NCI-H82 treated with DMSO at 0.1 percent for 48 hours (cell line): ENCODE measurements at regions not wholly inside any gene's neighbourhood (a gene's known extent, or its start where the extent isn't known, plus 50 kb on each side); places are given as distances from the start of the nearest gene placed in this dataset.

Experiments used
- DNase-seq: peaks from one replicate; lab custom pipeline; 2025; ENCODE audit not compliant: unreplicated experiment; lab: John Stamatoyannopoulos, UW

DNA sequence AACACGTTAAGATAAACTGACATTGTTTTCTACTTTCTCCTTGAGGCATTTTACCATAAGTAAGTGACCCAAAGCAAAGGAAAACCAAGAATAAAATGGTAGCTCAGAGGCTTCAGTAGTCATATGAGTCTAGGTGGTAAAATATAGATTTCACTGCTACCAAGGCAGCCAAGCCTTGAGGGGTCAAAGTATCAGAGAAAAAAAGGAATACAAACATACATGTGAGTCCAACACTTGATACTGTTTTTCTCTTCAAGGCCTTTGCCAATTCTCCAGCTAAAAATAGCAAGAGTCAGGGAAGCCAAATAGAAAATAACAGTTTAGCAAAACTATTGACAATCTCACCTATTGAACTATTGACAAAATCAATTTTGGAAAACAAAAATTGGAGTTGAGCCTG is 925.9 kb downstream of the BCL11A start:
- no peak for DNase-seq

DNA sequence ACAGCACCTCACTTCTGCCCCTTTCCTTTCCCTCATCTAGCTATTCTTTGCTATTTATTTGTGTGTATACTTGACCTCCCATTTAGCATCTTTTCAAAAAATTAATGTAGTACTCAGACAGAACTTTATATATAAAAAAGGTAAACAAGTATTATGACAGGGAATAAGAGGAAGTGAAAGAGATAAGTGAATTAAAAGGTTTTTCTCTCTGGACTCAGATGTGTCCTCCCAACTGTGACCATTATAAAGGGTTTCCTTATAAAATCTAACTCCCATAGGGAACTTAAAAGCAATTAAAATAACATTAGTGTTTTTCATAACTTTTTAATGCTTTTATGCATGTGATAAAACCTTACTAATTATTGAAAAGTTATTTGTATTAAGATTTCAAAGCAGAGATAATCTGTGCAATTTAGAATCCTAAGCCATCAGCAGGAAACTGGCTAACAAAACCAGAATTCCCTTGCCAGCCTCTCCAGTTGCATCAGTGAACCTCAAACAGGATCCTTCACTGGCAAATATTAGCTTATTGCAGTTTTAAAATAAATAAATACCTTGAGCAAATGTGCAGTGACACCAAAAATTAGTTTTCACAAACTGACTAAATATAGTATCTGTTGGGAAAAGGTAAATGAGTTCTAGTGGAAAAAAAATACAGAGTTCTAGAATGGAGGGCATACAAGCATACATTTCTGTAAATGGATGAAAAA is 930.7 kb downstream of the BCL11A start:
- no peak for DNase-seq

DNA sequence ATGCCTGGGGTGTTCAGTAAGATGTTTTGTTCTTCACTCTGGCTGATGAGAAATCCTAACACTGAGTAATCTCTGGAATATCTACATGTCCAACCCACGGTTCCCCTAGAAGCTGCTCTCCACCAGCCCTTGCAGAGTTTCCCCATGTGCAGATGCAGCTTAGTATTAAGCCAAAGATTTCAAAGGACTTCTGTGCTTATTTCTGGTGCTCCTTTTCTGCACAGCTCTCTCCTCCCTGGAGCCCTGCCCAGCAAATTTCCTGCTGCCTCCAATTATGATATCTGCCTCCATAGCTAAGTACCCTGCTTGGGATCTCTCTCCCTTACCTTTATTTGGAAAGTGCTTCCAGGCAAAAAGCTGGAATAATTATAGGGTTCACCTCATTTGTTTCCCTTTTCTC is 949.3 kb downstream of the BCL11A start:
- no peak for DNase-seq

DNA sequence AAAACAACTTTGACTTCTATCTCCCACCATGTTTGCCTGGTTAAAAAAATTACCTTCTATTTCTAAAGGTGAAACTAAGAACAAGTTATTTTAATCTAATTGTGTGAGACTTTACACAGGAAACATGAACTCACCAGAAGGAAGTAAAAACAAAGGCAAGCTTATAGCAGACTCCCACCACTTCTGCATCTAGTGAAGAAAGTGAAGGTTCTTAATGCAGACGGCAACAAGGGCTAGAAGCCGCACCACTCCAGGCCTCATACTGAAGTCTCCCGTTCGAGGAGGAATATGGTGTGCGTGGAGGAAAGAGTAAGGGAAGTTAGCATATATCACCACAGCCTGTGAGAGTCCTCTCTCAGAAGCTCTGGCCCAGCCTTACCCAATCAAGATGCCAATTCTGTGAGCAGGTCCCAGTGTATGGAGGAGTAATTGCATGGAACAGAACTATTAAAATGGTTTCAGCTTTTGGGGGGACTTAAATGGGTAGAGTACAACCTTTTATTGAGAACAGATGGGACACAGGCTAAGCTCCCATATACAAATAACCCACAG is 958.7 kb downstream of the BCL11A start:
- no peak for DNase-seq

DNA sequence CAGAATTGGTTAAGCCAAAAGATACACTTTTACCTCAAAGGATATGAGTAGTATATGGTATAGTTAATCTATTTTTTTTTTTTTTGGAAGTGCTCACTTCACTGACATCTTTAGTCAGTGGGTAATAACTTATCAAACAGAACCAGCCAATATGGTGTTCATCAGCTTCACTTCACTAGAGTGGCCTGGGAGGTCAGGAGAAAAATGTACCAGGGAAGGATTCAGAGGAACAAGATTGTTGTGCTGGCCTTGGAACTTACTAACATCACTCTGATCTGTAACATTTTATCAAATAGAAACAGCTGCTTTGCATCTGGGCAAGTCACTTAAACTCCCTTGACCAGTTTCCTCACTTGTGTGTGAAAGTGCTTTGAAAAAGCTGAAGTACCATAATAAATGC is 962.7 kb downstream of the BCL11A start:
- DNase-seq: no peak

DNA sequence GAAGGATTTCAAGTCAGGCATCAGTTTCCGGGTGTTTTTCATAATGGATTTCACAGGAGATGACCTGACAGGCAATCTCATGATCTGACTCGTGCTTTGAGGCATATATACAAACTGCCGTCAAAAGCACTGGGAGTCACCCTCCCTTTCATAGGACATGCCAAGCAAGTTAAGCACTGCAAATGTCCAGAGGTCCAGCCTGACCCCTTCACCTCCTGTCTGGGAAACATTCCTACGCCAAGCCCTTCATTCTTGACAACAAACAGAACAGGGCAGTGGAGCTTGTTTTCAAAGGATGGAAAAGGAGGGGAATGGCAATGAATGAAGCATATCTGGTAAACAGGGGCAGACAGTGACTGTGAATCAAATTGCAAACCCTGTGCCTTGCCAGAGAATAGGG is 963.6 kb downstream of the BCL11A start:
- no peak for DNase-seq

DNA sequence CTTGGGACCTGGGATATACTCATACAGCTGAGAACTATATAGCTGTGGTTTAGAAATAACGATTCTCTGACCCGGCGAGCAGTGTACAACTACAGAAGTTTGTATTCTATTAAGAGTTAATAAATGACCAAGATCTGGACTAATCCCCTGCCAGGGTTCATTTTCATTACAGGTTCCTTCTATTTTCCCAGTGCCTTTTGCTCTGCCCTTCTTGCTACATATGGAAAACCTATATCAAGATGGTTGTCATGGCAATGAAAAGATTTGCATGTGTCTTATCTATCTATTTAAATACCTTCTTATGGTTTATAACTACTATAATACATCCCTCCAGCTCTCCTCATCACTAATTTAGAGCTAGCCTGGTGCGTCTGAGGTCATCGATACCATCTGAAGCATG is 965.2 kb downstream of the BCL11A start:
- DNase-seq: no peak

DNA sequence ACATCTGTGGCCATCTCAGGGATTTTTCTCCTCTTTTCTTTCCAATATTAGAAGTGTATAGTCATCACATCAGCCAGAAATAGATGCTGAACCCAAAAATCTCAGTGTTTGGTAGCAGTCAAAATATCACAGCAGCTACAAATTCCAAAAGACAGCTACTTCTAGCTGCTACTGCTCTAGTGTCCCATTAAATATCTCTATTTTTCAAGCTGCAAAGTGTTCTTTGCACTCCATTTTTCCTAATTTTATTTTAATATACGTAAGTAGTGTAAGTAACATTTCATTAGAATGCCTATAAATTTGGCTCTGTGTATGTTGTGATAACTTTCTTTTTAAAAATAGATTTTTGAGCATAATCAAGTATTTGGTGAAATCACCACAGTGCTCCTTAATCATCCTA is 967.3 kb downstream of the BCL11A start:
- no peak for DNase-seq

DNA sequence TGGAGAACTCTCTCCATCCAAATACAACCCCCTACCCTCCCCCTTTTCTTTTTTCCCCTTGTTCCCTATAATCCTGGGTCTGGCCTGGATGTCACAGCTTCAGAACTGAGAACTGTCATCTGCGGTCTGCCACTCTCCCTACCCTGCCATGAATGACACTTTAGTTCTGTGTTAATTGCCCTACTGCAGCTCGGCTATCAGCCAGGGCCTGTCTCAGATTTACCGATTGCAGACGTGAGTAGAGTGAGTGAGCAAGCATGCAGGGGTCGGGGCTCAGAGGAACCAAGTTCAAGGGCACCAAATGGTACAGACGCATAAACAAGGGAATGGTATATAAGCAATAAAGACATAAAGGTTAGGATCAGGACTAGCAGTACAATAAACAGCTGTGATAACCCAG is 967.8 kb downstream of the BCL11A start:
- DNase-seq: peak; percentile 54

DNA sequence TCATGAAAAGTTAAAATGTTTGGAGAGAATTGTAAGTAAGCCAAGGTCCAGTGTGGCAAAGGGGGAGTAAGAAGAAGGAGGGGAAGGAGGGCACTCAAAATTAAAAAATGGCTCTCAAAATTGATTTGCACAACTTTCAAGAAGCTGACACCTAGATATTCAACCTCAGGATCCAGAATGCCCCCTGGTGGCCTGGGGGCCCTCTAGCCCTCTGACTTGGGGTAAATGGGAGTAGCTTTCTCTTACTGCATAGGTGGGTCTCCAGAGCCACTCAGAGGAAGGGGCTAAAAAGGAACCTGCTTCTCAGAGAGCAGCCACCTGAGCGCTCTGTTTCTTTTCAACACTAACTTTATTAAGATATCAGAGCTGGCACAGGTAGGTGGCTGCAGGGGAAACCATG is 968.5 kb downstream of the BCL11A start:
- DNase-seq: peak; percentile 59

DNA sequence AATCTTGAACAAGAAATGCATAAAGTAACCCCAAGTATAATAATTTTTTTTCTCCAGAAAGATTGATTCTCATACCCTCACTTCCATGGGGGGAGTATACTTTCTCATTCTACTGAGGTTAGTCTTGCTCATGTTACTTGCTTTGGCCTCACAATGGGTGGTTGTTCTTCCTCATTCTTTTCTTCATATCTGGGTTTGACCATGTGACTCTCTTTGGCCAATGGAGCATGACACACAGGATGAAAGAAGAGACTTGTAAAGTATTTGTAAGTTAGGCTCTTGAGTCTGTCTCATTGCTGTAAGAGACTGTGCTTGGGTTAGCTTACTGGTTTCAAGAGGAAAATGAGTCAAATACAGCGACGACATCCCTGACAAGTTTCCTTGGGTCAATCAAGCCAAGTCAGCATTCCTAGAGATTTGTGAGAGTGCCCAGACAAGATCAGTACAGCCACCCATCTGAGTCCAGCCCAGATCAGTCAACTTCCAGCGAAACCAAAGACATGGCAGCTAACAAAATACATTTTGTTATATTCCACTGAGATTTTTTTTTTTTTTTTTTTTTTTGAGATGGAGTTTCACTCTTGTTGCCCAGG is 970.2 kb downstream of the BCL11A start:
- no peak for DNase-seq

DNA sequence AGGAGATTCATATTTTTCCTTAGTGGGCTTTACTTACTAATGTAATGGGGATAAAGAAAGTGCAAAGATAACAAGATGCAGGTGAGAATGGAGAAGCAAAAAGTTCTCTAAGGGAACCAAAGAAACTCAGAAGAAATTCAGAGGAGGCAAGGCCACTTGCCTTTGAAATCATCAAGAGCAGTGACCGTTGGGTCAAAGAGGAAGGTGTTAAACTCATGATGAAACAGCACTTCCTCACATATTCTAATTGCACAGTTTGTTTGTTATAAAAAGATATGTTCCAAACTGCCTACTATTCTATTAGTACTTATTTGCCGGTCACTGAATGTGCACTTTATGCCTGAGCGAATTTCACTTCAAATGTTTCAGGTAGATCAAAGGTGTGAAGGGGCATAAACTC is 975.1 kb downstream of the BCL11A start:
- no peak for DNase-seq

DNA sequence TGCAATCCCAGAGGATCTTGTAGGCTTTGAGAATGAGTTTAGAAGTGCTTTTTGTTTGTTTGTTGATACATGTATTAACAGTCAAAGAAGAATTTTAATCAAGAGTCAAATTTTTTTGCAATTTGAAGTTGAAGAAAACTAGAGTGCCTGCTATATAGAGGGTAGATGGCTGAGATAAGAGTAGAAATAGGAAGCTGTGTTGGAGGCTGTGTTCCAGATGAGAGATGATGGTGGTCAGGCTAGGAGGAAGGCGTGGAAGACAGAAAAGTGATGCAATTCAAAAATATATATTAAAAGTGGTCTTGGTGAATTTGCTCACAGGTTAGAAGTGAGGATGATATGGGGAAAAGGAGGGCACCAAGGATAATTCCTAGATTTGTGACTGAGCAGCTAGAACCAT is 978.3 kb downstream of the BCL11A start:
- no peak for DNase-seq

DNA sequence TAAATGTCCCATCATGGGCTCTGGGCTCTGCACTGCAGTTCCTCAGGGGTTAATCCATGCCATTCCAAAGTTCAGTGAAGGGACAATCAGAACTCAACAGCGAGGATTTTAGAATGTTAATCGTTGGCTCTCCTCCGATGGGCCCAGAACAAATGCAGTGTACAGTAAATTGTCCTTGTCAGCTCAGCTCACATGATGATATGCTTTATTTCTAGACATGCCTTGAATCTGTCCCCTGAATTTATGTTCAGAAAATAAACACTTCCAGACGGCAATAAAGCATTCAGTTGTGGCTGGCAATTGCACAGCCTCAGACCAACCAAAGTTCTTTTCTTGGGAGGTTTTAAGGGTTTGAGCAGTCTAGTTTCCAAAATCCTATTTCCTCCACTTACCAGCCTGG is 981.2 kb downstream of the BCL11A start:
- no peak for DNase-seq

DNA sequence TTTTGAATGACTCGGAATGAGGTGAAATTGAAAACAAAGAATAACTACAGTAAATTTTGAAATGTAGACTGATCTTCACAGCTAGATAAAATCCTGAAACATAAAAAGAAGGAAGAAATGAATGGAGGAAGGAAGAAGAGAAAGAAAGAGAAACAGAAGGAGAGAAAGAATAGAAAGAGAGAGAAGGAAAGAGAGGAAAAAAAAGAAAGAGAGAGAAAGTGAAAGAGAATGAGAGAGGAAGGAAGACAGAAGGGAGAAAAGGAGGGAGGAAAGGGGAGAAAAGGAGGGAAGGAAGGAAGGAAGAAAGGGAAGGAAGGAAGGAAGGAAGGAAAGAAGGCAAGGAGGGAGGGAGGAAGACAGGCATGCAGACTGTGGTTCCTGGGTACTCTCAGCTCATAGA is 982.6 kb downstream of the BCL11A start:
- no peak for DNase-seq

DNA sequence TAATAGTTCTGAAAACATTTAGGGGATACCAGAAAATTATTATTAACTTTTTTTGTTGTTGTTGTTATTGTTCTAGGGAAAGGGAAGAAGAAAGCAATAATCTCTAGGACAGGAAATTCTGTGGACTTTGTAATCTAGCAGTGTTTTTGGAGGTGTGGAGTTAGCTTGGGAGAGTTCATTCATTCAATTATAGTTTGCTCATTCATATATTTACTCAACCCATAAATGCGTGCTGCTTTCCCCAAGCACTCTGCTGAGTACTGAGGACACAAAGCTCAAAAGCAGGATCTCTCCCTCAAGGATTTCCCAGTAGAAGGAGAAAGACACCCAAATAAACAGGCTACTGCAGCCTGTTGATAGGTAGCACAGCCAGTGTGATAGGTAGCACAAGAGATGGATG is 984.3 kb downstream of the BCL11A start:
- no peak for DNase-seq

DNA sequence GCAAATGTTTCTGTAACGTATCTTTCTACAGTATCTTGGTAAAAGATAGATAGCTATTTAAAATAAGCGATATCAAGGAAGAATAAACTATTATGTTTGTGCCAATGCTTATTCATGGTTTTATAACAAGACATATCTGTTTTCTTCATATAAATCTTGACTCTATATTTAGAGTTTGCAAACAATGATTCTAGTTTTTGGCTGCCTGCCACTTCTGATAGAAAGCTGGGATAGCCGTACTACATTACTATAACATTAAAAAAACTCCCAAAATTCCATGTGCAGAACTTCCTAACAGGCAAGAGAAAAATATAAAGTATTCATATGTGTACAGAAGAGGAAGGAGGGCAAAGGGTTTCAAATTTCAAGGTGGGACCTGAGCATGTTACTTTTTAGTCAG is 985.0 kb downstream of the BCL11A start:
- DNase-seq: no peak

DNA sequence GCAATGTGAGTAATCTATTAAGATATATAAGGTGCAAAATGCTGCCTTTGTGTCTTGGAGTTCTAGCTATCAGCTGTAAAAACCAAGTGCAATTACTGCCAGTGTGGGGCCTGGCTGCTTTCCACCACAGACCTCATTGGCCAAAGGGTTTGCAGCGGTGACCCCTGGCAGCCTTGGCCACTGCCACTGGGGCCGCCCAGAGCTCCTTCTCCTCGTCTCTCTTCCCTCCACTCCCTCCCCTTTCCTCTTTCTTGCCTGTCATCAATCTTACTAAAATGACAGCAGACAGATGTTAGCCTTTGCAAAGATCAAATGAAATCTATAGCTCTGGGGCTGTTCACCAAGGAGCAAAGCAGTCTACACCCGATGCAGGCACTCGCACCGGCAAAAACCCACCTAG is 986.3 kb downstream of the BCL11A start:
- peak; percentile 43 for DNase-seq

DNA sequence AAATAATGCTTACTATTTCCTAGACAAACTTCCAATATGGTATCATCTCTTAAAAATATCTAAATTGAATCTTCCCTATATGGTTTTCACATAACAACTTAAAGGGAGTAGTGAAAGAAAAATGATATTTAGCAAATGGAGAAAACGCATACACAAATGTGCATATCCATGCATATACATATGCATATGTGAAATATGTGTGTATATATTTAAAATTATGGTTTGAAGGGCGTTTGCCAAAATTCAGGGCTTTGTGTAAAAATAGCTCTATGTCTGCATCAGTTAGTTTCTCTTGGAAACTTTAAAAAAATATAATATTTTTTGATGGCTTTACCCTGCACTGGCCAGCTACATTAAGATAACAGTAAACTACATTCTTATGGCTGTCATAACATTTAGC is 986.7 kb downstream of the BCL11A start:
- no peak for DNase-seq

DNA sequence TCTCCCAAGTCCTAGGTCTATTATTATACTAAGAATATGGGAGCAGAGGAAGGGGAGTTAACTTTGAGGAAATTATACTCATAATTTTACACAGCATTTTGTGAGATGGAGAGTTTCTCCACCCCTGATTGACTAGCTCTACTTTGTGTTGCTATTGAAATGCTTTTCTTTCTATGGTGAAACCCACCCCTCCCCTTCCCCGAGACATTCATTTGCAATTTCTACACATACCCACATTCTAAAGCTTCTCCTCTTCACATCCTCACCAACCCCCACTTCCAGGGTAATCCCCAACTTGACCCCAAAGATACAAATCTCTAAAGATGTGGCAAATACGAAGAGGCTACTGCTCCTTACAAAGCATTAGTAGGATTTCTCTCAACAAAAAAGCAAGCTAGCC is 992.2 kb downstream of the BCL11A start:
- DNase-seq: no peak

DNA sequence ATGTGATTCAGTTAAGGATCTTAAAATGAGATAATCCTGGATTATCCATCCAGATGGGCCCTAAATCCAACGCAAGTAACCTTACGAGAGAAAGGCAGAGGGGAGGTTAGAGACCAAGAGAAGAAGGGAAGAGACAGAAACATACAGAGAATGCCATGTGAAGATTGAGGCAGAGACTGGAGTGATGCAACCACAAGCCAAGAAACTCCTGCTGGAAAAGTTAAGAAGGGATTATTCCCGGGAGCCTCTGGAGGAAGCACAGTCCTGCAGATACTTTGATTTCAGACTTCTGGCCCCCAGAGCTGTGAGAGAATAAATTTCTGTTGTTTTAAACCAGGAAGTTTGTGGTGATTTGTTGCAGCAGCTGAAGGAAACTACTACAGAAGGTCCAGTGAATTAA is 992.7 kb downstream of the BCL11A start:
- peak; percentile 65 for DNase-seq

DNA sequence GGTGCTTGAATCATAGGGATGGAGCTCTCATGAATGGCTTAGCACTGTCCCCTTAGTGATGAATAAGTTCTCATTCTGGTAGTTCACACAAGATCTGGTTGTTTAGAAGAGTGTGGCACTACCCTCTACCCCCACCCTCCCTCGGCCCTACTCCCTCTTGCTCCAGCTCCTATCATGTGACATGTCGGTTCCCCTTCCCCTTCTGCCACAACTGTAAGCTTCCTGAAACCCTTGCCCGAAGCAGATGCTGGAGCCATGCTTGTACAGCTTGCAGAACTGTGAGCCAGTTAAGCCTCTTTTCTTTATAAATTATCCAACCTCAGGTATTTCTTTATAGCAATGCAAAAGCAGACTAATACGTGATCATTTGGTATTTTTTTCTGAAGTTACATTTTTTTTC is 1012.6 kb downstream of the BCL11A start:
- no peak for DNase-seq

DNA sequence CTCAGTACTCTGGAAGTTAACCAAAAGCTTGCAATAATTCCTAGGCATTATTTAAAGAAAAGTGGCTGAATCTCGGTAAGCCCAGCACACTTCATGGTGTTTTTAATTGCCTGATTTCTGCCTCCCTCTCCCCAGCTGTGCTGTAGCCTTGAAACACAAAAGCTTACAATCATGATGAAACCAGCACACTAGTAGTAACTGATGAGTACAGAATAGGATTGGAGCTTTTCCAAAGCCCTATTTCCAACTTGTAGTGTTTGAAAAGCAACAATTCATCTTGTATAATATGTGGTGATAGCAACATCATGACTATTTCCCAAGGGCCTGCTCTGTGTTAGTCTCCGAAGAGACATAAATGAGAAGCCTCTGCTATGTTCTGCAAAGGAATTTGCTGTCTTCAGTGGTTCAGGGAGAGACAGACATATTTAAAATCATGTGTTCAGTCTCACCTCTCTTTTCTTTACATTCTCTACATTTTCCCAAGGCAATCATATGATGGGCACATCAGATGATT is 1015.0 kb downstream of the BCL11A start:
- no peak for DNase-seq
